ENCODE measurements at regions not wholly inside any gene's neighbourhood (a gene's known extent, or its start where the extent isn't known, plus 50 kb on each side); places are given as distances from the start of the nearest gene placed in this dataset.

GRCh38 chr9:21609506-21609905 lies 127.4 kb upstream of the IFNE start:
- no peak for TF ChIP-seq CTCF (IDR thresholded peaks at IDR 0.05)
- no peak for TF ChIP-seq POLR2A (IDR thresholded peaks at IDR 0.05)
